Lower lobe of right lung (tissue), 2 donors: ENCODE measurements at regions not wholly inside any gene's neighbourhood (a gene's known extent, or its start where the extent isn't known, plus 50 kb on each side); places are given as distances from the start of the nearest gene placed in this dataset.

Source experiments
- ATAC-seq, 2 donors: fragments of 200-7000 bp; cut with Tn5 transposase; one replicate each; pipeline ENCODE4 v1.9.1; 2020 to 2022; ENCODE audit warnings: mild to moderate bottlenecking in 2 of 2, moderate library complexity in 2 of 2
- DNase-seq: peaks from one replicate; pipeline ENCODE4 v3.0.0-alpha.2; 2020
- H3K27ac ChIP-seq: fragments of 200-600 bp; one replicate; pipeline ENCODE4 v1.8.0; 2022
- H3K27me3 ChIP-seq: fragments of 200-600 bp; one replicate; pipeline ENCODE4 v1.8.0; 2022; ENCODE audit warnings: low read depth
- H3K36me3 ChIP-seq: fragments of 200-600 bp; one replicate; pipeline ENCODE4 v1.8.0; 2022; ENCODE audit warnings: mild to moderate bottlenecking
- H3K4me1 ChIP-seq: fragments of 200-600 bp; one replicate; pipeline ENCODE4 v1.8.0; 2022
- H3K4me3 ChIP-seq: fragments of 200-600 bp; one replicate; pipeline ENCODE4 v1.8.0; 2022; ENCODE audit warnings: mild to moderate bottlenecking
- H3K9me3 ChIP-seq: fragments of 200-600 bp; one replicate; pipeline ENCODE4 v1.8.0; 2022
- intact Hi-C: fragments of 100-400 bp; cut with DNase I; formaldehyde crosslinking; loops from one replicate; pipeline ENCODE4 v1.11.0; 2022
- TF ChIP-seq, protein P1 (sequence below): fragments of 200-600 bp; IDR thresholded peaks from one replicate; pipeline ENCODE4 v1.8.0; 2022; ENCODE audit warnings: antibody characterized with exemption, mild to moderate bottlenecking
- donor health status: DM: no; HTN: yes; CAD: no; lungs with severe emphysema.

DNA sequence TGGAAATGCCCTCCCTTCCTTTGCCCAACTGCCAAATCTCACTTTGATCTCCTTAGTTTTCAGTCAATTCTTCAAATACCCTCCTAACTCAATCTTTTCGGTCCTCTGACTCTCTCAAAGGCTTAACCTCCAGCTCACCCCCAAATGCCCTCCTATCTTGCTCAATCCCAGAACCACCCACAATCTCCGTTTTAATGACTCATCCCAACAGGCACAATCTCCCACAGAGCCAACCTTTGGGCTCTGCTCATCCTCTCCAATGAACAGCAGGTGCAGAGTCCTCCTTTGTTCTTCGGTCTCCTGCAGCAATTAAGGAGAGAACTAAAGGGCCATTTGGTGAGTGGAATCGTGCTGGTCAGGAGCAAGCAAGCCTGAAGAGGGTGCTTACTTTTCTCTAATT, 366.1 kb upstream of the CRIM1 start:
- ATAC-seq (peak in 1 of 2 donors; percentile 45), DNase-seq (no peak)
- intact Hi-C loops = no loop called here
- Histone ChIP-seq H3K27ac (no peak overlapping the region), H3K4me3 (no peak overlapping the region), H3K4me1 (no peaks in the 10 kb centered on the region), H3K9me3 (no peaks in the 10 kb centered on the region), H3K27me3 (no peaks in the 10 kb centered on the region), H3K36me3 (no peaks in the 10 kb centered on the region)
- TF ChIP-seq, protein P1, sequence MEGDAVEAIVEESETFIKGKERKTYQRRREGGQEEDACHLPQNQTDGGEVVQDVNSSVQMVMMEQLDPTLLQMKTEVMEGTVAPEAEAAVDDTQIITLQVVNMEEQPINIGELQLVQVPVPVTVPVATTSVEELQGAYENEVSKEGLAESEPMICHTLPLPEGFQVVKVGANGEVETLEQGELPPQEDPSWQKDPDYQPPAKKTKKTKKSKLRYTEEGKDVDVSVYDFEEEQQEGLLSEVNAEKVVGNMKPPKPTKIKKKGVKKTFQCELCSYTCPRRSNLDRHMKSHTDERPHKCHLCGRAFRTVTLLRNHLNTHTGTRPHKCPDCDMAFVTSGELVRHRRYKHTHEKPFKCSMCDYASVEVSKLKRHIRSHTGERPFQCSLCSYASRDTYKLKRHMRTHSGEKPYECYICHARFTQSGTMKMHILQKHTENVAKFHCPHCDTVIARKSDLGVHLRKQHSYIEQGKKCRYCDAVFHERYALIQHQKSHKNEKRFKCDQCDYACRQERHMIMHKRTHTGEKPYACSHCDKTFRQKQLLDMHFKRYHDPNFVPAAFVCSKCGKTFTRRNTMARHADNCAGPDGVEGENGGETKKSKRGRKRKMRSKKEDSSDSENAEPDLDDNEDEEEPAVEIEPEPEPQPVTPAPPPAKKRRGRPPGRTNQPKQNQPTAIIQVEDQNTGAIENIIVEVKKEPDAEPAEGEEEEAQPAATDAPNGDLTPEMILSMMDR = no peak

DNA sequence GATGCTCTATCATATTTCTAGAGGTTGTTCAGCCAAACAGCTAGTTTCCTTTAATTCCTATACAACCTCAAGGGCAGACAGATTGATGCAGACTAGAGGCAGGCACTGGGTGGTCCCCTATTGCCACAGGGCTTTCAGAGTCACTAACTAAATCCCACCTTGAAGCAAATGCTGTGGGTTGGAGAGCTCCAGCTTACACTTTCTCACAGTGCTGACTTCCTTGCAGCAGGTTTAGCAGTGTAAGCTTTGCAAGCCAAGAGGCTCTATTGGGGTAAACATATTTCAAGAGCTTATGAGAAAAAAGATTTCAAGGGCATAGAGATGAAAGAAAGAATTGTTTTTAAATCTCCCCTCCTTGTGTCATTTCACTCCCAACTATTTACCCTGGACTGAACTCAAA, 366.5 kb upstream of the CRIM1 start:
- no peak for DNase-seq

DNA sequence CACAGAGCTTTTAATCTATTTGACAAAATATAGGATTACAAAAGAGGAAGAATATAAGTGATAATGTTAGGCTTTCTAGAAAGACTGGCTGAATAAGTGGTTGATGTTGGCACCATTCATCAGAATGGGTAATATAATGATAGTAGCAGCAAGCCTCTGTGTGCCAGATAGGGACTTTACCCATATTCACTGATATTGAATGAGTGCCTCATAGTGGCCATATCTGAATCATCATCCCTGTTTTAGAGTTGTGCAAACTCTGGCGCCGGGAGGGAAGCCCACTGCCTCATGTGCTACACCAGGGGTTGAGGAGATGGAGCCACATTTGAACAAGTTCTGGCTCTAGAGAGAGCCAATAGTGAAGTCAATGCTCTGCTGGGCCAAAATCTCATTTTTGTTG, 368.7 kb upstream of the CRIM1 start:
- Histone ChIP-seq H3K36me3 (no peaks in the 10 kb centered on the region), H3K27ac (no peak overlapping the region), H3K27me3 (no peaks in the 10 kb centered on the region), H3K9me3 (no peaks in the 10 kb centered on the region), H3K4me3 (no peak overlapping the region), H3K4me1 (no peaks in the 10 kb centered on the region)
- TF ChIP-seq, protein P1 = no peak
- ATAC-seq (no peak), DNase-seq (no peak)
- intact Hi-C loops = no loop called here

More for the DNA sequence above, 366.5 kb upstream of the CRIM1 start:
- intact Hi-C loops = no loop called here
- H3K27ac ChIP-seq = no peak overlapping the region
- H3K9me3 ChIP-seq = no peaks in the 10 kb centered on the region
- TF ChIP-seq, protein P1 = no peak
- H3K27me3 ChIP-seq = no peaks in the 10 kb centered on the region
- H3K4me1 ChIP-seq = no peaks in the 10 kb centered on the region
- no peak overlapping the region for H3K4me3 ChIP-seq
- no peak for ATAC-seq
- no peaks in the 10 kb centered on the region for H3K36me3 ChIP-seq

DNA sequence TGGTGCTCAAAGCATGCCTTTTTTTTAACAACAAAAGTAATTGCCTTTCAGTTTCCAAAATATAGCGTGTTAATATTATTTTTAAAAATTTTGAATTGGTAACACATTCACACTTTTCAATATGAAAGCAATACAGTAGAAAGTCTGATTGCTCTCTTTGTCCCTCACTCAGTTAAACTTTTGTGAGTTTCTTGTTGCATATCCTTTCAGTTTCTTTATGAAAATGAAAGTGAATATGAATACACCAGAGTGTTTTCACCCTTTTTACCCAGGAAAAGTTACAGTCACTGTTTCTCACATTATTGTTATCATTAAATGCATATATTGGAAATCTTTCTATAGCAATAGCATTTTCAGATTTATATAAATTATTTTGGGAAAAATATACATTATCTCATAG, 377.4 kb upstream of the CRIM1 start:
- TF ChIP-seq, protein P1 = no peak
- Histone ChIP-seq H3K36me3 (no peaks in the 10 kb centered on the region), H3K4me1 (no peaks in the 10 kb centered on the region), H3K4me3 (no peak overlapping the region), H3K27me3 (no peaks in the 10 kb centered on the region), H3K9me3 (no peaks in the 10 kb centered on the region), H3K27ac (no peak overlapping the region)
- ATAC-seq = no peak
- intact Hi-C loops = no loop called here
- DNase-seq = no peak

DNA sequence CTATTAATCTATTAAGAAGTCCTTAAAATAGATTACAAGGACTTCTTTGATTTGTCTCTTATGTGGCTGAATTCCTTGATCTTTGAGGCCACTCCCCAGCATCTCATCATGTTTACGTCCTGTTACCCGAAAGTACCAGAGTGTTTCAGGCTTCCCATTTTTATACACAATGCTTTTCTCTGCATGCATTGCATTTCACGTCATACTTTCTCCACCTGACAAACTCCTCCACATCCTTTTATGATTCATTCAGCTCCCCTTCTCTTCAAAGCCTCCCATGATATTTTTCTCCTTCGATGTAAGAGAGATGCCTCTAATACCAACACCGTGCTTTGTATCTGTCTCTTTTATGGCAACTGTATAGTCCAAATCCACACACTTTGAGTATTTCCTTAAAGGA, 379.0 kb upstream of the CRIM1 start:
- no peak overlapping the region for H3K27ac ChIP-seq
- DNase-seq (no peak), ATAC-seq (no peak)
- H3K4me1 ChIP-seq = no peaks in the 10 kb centered on the region
- TF ChIP-seq, protein P1 = no peak
- H3K4me3 ChIP-seq = no peak overlapping the region
- no peaks in the 10 kb centered on the region for H3K36me3 ChIP-seq
- no peaks in the 10 kb centered on the region for H3K27me3 ChIP-seq
- intact Hi-C loops = no loop called here
- H3K9me3 ChIP-seq = no peaks in the 10 kb centered on the region

DNA sequence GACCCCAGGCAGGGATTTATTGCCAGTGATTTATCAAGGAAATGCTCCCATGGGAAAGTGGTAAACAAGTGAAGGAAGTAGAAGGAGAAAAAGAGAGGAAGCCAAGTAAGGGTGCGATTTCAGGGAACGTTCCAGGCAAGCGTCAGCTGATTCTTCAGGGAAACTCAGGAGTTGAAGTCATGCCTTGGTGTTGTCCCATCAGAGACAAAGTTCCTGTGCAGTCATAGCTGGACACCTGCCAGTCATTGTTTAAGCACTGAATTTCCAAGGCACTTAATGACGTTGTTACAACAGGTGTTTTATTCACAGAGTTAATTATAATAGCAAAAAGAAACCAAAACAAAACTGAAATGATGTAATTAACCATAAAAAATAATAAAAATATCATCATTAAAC, 381.8 kb upstream of the CRIM1 start:
- Histone ChIP-seq H3K4me1 (no peaks in the 10 kb centered on the region), H3K36me3 (no peaks in the 10 kb centered on the region), H3K27ac (no peak overlapping the region), H3K27me3 (no peaks in the 10 kb centered on the region), H3K9me3 (no peaks in the 10 kb centered on the region), H3K4me3 (no peak overlapping the region)
- ATAC-seq = no peak
- no peak for DNase-seq
- TF ChIP-seq, protein P1 = no peak
- intact Hi-C loops = no loop called here
